ENCODE measurements at regions not wholly inside any gene's neighbourhood (a gene's known extent, or its start where the extent isn't known, plus 50 kb on each side); places are given as distances from the start of the nearest gene placed in this dataset.

DNA sequence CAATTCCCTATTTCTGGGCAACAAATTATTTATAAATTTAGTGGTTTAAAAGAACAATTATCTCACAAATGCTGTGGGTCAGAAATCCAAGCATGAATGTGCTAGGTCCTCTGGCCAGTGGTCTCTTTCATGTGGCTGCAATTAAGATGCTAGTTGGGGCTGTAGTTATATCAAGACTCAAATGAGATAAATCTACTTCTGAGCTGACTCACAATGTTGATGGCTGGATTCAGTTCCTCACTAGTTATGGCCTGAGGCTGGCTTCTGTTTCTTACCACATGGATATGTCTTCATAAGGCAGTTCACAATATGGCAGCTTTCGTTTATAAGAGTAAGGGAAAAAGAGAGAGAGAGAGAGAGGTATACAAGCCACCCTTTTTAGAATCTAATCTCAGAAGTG, 717.0 kb downstream of the PRELID2 start:
- no peak overlapping the region for H3K4me3 ChIP-seq (ENCODE audit: low read depth in 2 of 2, low read length in 2 of 2)
- H3K9me3 ChIP-seq (ENCODE audit: control insufficient read depth, insufficient read depth, low read depth, low read length): no peaks in the 10 kb centered on the region
- intact Hi-C loops (cut with micrococcal nuclease; ENCODE audit: unreplicated experiment) (no loop called here), in situ Hi-C loops (cut with HindIII; ENCODE audit: low pct_unique_long_range_greater_than_20kb, low sequenced_read_pairs) (no loop called here)
- TF ChIP-seq TCF7L2 (IDR thresholded peaks at IDR 0.05; ENCODE audit: low read depth, low read length) (no peak), SIN3A (IDR thresholded peaks at IDR 0.05; ENCODE audit: borderline replicate concordance, insufficient read depth, low read depth, low read length) (no peak), POLR2AphosphoS5 (IDR thresholded peaks at IDR 0.05; ENCODE audit: low read depth, low read length) (no peak)
- TF ChIP-seq, protein P1, sequence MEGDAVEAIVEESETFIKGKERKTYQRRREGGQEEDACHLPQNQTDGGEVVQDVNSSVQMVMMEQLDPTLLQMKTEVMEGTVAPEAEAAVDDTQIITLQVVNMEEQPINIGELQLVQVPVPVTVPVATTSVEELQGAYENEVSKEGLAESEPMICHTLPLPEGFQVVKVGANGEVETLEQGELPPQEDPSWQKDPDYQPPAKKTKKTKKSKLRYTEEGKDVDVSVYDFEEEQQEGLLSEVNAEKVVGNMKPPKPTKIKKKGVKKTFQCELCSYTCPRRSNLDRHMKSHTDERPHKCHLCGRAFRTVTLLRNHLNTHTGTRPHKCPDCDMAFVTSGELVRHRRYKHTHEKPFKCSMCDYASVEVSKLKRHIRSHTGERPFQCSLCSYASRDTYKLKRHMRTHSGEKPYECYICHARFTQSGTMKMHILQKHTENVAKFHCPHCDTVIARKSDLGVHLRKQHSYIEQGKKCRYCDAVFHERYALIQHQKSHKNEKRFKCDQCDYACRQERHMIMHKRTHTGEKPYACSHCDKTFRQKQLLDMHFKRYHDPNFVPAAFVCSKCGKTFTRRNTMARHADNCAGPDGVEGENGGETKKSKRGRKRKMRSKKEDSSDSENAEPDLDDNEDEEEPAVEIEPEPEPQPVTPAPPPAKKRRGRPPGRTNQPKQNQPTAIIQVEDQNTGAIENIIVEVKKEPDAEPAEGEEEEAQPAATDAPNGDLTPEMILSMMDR (IDR thresholded peaks at IDR 0.05): no peak
- TF ChIP-seq, protein P2, sequence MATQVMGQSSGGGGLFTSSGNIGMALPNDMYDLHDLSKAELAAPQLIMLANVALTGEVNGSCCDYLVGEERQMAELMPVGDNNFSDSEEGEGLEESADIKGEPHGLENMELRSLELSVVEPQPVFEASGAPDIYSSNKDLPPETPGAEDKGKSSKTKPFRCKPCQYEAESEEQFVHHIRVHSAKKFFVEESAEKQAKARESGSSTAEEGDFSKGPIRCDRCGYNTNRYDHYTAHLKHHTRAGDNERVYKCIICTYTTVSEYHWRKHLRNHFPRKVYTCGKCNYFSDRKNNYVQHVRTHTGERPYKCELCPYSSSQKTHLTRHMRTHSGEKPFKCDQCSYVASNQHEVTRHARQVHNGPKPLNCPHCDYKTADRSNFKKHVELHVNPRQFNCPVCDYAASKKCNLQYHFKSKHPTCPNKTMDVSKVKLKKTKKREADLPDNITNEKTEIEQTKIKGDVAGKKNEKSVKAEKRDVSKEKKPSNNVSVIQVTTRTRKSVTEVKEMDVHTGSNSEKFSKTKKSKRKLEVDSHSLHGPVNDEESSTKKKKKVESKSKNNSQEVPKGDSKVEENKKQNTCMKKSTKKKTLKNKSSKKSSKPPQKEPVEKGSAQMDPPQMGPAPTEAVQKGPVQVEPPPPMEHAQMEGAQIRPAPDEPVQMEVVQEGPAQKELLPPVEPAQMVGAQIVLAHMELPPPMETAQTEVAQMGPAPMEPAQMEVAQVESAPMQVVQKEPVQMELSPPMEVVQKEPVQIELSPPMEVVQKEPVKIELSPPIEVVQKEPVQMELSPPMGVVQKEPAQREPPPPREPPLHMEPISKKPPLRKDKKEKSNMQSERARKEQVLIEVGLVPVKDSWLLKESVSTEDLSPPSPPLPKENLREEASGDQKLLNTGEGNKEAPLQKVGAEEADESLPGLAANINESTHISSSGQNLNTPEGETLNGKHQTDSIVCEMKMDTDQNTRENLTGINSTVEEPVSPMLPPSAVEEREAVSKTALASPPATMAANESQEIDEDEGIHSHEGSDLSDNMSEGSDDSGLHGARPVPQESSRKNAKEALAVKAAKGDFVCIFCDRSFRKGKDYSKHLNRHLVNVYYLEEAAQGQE (IDR thresholded peaks at IDR 0.05; ENCODE audit: insufficient read depth in 1 of 2, low read depth in 2 of 2, low read length in 1 of 2): no peak
- ATAC-seq (no peak), DNase-seq (ENCODE audit: low read depth, low spot score) (no peak)
- no peaks in the 10 kb centered on the region for H3K36me3 ChIP-seq (ENCODE audit: control insufficient read depth, insufficient read depth, low read length)
- CTCF ChIA-PET: no interaction called here
- H3K4me1 ChIP-seq (ENCODE audit: control insufficient read depth, insufficient read depth, low read length): no peaks in the 10 kb centered on the region
- no TSS peak for BruUV-seq (replicated peaks)
- POLR2A ChIA-PET: no interaction called here
- H3K27me3 ChIP-seq (ENCODE audit: control insufficient read depth, insufficient read depth, low read length): no peaks in the 10 kb centered on the region
- no peak overlapping the region for H3K27ac ChIP-seq (ENCODE audit: low read length)

DNA sequence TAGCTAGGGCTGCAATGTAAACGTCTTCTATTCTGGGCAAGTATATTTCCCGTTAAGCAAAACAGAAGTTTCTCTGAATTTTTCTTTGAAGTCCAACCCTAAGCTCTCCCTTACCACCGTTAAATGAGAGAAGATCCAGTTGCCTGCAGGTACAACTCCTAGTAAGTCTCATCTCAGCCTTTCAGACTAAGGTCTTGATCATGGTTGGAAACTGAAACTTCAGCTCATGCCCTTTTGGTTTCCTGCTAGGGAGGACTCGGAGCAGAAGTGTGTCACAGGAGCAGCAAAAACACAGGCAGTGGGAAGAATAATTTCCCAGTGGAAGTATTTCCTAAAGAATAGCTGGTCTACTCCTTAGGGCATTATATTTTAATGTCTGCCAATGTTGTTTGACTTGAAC, 717.9 kb downstream of the PRELID2 start:
- ChIA-PET POLR2A (no interaction called here), CTCF (no interaction called here)
- no peak overlapping the region for H3K4me3 ChIP-seq (ENCODE audit: low read depth in 2 of 2, low read length in 2 of 2)
- no peaks in the 10 kb centered on the region for H3K9me3 ChIP-seq (ENCODE audit: control insufficient read depth, insufficient read depth, low read depth, low read length)
- DNase-seq (ENCODE audit: low read depth, low spot score): no peak
- intact Hi-C loops (cut with micrococcal nuclease; ENCODE audit: unreplicated experiment) (no loop called here), in situ Hi-C loops (cut with HindIII; ENCODE audit: low pct_unique_long_range_greater_than_20kb, low sequenced_read_pairs) (no loop called here)
- no peak overlapping the region for H3K27ac ChIP-seq (ENCODE audit: low read length)
- no peaks in the 10 kb centered on the region for H3K27me3 ChIP-seq (ENCODE audit: control insufficient read depth, insufficient read depth, low read length)
- ATAC-seq: no peak
- TF ChIP-seq, protein P1 (IDR thresholded peaks at IDR 0.05): no peak
- TF ChIP-seq, protein P2 (IDR thresholded peaks at IDR 0.05; ENCODE audit: insufficient read depth in 1 of 2, low read depth in 2 of 2, low read length in 1 of 2): no peak
- TF ChIP-seq SIN3A (IDR thresholded peaks at IDR 0.05; ENCODE audit: borderline replicate concordance, insufficient read depth, low read depth, low read length) (no peak), POLR2AphosphoS5 (IDR thresholded peaks at IDR 0.05; ENCODE audit: low read depth, low read length) (no peak), TCF7L2 (IDR thresholded peaks at IDR 0.05; ENCODE audit: low read depth, low read length) (no peak)
- no peaks in the 10 kb centered on the region for H3K36me3 ChIP-seq (ENCODE audit: control insufficient read depth, insufficient read depth, low read length)
- no peaks in the 10 kb centered on the region for H3K4me1 ChIP-seq (ENCODE audit: control insufficient read depth, insufficient read depth, low read length)
- no TSS peak for BruUV-seq (replicated peaks)
